HG02938 (cell line): ENCODE measurements at regions not wholly inside any gene's neighbourhood (a gene's known extent, or its start where the extent isn't known, plus 50 kb on each side); places are given as distances from the start of the nearest gene placed in this dataset.

Source experiments
- ATAC-seq: cut with Tn5 transposase; IDR thresholded peaks from one replicate; pipeline ENCODE4 v1.9.1; 2021; ENCODE audit warnings: mild to moderate bottlenecking, moderate library complexity; ENCODE audit not compliant: unreplicated experiment

DNA sequence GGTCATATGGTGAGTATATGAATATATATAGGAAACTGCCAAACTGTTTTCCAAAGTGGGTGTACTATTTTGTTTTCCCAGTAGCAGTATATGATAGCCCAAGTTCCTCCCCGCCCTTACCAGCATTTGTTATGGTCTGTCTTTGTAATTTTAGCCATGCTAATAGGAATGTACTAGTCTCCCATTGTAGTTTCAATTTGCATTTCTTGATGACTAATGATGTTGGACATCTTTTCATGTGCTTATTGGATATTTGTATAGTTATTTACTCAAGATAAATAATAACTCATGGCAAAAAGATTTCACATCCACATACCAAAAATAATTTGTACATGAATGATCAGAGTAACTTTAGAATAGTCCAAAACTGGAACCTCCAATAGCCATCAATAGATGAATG, 75.3 kb upstream of the SERP2 start:
- no peak for ATAC-seq

DNA sequence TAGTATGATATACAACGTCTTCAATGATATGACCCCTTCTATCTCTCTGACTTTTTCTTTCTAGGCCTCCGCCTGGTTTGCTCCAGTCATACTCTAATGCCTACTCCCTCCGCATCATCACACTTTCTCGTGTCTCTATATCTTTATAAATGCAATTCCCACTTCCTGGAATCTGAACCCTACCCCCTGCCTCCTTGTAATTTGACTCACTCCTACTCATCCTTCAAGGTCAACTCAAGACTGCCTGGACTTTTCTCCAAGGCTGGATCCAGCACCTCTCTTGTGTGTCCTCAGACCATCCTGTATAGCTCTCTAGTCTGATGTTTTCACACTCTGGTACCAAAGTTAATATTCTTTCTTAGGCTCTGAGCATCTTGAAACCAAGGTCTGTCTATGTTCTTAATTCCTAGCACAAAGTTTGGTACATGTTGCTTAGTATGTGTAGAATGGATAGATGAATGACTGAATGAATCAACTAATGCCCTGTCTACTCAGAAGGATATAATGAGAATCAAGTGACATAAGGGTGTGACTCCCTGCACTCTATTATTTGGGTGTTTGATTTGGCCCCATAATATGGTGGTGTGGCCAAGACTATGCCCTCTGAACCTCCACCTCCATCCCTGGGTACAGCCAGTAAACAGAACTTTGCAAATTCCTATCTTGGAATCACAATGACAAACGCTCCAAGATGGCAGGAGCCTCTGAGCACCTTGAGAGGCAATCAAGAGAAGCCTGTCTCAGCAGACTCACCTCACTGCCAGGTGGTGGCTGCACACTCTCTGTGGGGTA, 74.3 kb upstream of the SERP2 start:
- ATAC-seq = no peak

DNA sequence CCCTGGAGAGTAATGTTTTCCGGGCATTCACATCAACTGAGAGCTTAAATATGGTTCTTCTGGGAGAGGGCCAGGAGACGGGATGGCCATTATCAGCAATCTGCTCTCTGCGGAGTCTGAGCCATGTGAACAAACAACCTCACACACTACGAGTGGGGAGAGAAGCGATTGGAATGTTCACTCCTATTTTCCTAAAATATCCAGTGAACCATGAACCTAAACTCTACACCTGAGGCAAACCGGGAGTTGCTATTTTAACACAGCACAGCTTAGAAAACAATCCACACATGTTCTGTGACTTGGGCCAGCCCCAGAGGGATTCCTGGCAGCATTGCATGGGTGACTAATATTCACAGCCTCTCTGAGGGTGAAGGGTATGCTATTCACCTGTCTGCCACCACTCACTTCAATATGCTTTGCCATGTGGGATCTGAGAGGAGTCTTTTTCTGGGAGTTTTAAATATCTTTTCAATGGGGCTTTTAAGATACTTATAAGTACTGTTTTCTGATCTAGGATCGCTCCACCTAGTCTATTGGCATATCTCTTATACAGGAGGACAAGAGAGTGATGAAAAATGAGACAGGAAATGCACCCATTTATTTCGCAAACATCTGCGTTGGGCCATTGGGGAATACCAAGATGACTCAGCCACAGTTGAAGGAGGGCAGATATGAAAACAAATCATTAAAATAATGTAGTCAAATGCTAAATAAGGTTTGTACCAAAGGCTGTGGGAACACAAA, 72.6 kb upstream of the SERP2 start:
- peak; percentile 79 for ATAC-seq

DNA sequence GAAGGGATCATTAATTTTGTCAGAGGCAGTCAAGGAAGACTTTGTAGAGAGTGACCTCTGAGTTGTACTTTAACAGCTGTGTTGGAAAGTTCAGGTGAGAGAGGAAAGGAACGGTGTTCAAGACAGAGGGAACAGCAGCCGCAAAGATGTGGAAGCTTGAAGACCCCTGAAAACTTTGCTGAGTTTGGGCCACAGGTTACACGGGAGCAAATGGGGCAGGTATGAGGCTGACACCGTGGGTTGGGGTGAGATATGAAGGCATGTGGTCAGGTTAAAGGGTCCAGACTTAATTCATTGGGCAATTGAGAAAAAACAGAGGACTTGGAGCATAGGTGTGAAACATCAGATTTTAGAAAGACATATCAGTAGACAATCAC, 72.0 kb upstream of the SERP2 start:
- no peak for ATAC-seq

DNA sequence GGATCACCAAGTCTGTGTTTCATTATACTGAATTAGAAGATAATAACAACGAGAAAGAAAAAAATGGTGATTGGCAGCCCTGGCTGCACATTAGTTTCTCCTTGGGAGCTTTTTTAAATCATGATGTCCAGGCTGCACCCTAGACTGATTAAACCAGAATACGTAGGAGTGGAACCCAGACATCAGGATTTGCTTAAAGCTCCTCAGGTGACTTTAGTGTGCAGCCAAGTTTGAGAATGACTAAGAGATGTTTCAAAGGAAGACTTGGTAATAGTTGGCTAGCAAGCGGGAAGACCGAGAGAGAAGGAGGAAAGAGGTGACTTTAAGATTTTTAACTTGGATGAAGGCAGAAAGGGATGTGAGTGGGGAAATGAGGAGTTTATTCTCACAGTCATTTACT, 71.4 kb upstream of the SERP2 start:
- ATAC-seq = no peak

DNA sequence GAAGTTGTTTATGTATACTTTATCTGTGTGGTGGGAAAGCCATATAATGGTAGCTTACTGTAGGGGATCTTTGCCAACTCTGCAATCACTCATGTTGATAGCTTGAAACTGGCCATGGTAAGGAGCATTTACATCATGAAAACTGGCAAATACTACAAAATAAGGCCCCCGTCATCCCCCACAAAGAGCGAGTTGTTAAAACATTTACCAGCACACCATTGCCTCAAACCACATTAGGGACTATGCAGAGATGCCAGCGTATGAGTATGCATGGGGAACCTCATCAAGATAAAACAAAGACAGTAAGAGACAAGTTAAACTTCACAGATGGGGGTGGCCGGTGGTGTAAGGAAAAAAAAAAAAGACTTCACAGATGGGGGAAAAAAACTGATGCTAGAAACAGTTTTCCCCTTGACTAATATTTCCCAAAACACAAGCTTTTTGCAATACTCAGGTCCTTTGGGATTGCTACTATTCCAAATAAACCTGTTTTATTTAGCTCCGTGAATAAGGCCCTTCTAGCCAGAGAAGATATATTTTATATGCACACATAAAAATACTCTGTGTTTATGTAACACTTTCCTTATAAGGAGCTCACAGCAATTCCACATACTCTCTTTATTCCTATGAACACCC, 70.6 kb upstream of the SERP2 start:
- no peak for ATAC-seq

DNA sequence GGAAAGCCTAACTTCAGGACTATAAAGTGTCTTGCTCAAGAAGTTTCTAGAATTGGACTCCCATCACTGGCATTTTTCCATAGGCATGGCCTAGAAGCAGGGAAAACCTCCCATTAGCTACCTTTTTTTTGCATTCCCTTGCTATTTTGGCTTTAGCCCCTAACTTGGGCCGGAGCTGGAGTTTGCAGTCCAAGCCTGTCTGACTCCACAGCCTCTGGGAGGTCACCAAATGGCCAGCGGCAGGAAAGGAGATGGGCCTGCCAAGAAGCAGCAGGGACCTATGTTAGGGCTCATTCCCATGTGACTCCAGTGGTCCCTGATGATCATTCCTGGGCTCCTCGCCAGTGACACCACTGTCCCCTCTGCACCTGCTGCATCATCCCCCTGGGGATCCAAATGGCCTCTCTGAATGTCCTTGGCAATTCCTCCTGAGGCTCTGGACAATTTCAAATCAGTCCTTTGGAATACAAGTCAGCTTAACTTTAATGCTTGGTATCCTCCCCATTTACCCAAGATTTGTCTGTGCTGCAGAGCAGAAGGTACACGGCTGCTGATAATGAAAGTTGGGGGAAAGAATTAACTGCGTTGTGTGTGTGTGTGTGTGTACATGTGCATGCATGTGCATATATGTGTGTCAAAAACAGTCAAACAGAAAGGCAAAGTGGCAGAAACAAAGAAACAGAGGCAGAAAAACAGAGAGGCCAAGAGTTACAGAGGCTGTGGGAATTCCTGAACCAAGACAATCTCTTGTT, 69.8 kb upstream of the SERP2 start:
- no peak for ATAC-seq

DNA sequence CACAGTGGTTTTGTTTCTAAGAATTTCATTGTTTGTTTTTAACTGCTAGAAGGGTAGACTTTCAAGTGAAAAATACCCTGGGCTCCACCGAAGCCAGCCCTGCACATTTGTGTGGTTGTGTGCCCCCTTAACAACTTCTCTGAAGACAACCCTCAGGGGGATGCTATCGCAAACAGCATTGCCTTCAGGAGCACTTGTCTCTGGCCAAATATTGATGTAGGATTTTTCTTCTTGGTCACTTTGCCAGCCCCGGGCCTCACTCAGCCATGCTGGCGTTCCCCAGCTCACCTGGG, 69.2 kb upstream of the SERP2 start:
- ATAC-seq = no peak

DNA sequence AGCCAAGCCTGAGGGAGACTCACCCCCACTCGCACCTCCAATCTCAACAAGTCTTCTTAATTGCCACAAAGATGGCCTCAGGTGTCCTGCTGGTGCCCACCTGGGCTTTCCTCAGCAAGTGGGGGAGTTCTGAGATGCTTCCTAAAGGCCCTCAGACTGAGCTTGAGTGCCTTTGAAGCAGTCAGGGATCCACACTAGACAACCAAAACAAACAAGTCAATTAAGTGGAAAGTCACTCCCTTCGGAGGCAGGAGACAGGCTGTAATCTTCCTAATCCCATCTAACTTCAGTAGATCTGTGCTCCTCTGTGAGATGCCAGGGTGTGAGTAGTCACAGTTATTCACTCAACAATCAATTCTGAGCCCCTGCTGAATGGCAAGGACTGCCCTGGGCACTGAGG, 68.3 kb upstream of the SERP2 start:
- no peak for ATAC-seq

DNA sequence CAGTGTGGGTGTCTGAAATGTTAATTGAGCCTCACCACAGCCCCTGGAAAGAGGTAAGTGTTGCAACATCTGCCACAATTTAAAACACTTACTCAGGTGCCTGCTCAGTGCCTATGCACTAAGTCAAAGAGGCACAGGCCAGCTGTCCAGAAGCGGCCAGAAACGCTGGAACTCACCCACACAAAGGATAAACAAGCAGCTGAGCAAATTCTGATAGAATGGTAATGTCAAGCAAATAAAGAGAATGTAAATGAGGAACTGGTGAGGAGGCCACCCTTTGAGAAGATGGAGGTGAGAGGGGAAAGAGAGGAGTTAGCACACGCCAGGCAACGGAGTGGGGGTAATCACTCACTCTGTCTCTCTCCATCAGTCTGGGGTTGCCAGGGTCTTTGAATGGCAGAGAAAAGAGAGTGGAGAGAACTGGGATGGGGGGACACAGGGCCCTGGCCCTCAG, 67.7 kb upstream of the SERP2 start:
- ATAC-seq = no peak

DNA sequence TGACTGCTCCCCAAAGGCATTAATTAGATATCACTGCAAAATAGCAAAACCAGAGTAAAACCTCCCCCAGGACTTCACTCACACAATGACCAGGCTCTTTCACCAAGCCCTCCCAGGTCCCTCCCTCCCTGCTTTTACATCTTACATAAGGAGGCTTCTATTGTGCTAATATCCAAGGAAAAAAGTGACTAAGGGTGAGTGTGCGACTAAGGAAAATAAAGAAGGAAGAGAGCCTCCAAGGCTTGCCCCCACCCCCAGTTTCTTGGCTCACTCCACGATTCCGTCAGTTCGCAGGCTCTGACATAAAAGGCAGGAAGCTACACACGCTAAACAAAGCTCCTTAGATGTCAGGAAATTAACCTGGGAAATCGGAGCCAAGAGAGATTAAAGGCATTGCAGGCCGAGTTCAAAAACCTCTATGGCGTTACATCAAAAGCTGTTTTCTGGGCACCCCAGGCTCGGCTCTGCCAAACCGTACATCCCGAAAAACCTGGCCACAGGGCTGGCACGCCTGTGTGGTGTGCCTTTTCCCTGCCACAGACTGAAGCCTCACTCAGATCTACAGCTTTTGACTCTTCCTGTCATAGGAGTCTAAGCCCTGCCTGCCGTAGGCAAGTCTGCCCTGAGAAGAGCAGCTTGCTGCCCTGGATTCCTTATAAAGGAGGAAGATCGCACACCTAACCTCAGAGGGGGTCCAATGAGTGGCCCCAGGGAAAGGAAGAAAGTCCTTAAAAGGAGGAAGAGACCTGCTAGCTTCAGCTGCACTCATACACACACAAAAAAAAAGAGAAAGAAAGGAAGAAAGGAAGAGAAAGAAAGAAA, 67.0 kb upstream of the SERP2 start:
- ATAC-seq = no peak

DNA sequence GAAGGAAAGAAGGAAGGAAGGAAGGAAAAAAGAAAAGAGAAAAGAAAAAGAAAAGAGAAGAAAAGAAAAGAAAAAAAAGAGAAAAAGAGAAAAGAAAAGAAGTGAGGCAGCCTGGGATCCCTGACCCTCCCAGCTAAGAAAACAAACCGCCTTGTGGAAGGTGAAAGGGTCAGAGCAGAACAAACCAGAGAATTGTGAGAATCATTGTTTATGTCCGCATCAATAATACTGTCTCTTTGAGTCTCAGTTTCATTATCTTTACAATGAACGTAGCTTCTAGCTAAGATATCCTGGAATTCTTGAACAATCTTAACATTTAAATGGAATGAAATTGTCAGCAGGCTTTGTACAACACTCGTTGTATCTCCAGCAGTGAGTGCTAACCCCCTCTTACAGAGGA, 66.4 kb upstream of the SERP2 start:
- ATAC-seq = no peak

DNA sequence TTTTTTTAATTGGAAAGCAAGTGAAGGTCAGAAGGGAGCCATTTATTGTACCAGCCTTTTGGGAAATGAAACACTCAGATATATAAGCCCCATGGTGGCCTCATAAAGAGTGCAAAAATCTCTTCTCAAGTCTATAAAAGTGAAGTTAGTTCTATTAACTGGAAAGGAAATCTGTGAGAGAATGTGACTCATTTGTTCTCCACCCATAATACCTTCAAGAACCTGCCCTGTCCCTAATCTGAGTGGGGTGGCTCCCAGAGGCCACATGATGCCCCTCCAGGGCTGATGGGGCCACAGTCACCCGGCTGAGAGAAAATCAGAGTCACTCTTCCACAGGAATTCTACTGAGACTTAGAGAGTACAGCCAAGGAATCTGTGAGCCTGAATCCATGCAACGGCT, 65.8 kb upstream of the SERP2 start:
- no peak for ATAC-seq

DNA sequence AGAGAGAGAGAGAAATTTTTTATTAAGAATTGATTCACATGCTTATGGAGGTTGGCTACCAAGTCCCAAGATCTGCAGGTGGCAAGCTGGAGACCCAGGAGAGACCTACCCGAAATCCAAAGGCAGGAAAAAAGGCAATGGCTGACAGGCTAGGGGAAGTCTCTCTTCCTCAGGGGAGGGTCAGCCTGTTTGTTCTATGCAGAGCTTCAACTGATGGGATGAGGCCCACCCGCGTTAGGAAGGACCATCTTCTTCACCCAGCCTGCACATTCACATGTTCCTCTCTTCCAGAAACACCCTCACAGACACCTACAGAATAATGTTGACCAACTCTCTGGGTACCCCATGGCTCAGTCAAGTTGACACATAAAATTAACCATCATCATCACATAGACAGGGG, 65.3 kb upstream of the SERP2 start:
- no peak for ATAC-seq

DNA sequence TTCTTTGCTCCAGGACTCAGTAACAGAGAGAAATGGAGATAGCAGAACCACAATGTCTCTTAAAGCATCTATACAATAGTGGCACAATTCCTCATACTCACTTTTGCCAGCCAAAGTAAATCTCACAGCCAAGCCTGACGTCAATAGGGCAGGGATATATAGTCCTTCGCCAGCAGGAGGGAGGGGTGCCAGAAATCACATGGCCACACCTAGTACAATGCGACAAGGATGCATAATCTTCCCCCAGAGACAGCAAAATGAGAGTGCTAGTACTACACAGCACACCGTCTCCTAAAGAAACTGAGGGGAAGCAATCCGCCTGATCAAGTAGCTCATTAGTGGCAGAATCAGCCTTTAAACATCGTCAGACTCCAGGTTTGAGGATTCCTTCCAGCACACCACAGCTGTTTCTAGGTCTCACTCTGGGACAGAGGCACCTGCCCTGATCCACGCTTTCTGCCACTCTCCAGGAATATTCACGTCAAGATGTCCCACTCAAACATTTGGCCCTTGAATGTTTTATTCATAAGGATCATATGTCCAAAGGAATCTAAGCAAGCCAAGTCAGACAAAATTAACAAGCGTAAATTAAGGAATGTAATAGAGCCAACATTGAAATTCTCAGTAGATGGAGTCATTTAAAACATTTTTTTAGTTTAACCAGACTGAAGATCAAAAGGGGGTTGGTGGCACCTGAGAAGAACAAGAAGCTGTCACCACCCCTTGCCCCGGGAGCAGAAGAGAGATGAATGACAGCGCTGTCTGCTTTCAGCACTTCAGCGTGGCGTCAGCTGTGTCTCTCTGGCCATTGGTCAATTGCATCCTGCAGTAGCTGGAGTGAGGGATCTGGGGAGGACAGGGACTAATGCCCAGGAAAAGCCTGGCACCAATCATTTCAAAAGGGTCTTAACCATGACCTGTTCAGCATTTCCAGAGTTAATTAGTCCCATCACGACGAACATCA, 63.5 kb upstream of the SERP2 start:
- no peak for ATAC-seq

DNA sequence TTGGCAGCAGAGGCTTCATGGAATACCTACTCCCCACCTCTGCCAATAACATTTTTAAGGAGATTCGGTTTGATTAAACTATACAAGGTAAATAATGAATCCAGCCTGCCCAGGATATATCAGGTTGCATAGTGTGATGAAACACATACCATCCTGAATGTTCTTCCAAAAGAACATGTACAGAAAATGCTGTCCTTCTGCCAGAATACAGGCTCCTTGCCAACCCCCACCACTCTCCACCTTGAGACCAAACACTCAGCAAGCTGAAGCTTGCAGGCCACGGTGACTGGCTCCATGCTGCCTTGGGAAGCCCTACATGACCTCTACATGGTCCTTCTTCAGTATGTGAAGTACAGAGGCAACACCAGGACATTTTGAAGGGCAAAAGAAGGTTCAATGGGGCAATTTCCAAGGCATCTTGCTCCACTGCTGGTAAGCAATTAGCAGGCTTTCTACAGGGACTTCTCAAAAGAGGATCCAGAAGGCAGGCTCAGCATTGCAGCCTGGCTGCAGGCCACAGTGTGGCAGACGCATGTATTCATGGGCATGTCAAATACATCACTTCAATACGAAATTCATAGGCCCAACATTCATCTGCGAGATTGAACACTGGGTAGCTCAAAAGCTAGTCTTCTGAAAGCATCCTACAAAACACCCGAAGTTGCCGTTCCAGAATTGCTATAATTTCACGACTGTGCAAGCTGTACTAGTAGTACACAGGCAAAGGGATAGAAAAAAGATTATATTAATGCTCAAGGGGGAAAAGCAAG, 62.4 kb upstream of the SERP2 start:
- ATAC-seq = no peak

DNA sequence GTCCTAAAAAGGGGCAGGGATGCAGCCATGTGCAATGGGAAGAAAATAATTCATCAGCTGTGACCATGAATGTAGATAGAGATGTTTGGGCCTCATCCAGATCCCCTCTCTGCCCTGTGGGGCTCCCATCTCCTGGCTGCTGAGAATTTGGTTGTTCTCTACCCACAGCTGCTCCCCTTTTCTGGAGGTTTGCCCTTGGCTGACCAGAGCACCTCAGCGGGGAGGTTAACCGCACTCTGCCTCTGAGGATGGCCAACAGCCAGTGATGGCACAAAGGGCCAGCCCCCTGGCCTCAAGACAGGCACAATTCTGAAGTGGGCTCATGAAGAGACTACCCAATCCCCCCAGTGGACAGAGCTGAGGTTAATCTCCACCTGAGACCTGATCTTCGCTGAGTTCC, 61.5 kb upstream of the SERP2 start:
- ATAC-seq = no peak

DNA sequence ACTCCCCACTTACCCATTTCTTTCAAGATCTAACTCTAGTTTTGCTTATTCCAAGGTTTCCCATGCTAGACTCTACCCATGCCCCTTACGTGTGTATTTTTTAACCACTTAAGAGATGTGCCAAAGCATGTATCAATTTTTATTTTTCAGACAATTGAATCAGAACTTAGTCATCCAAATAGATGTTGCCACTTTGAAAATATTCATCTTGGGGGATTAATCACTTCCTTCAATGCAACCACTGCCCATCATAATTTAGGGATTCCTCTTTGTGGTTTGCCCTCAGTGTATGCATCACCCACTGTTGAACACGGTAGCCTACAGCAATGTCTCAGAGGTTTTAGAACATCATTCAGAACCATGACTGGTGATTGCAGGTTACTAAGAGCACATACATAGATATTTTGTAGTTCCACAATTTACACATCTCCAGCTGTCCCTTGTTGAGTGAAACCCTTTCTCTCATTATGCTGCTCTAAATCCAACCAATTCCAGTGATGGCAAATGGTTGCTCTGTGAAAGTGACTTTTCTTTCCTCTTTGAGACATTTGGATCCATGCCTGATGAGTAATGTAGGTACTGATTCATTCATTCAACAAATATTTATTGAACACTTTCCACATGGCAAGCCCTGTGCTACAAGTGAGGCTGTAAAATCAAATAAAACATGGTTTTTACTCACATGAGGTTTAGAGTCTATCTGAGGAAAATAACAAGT, 60.6 kb upstream of the SERP2 start:
- no peak for ATAC-seq
